Neutrophil (primary cell): ENCODE measurements at regions not wholly inside any gene's neighbourhood (a gene's known extent, or its start where the extent isn't known, plus 50 kb on each side); places are given as distances from the start of the nearest gene placed in this dataset.

ENCODE experiments used
- H3K27ac ChIP-seq: fragments of 200-600 bp; sonication (generic); 2 replicates; pipeline ENCODE4 v1.5.1; 2016; ENCODE audit warnings: mild to moderate bottlenecking, moderate library complexity
- H3K27me3 ChIP-seq: fragments of 200-600 bp; sonication (generic); 2 replicates; pipeline ENCODE4 v1.6.0; 2016; ENCODE audit warnings: mild to moderate bottlenecking
- H3K36me3 ChIP-seq: fragments of 200-600 bp; sonication (generic); 2 replicates; pipeline ENCODE4 v1.5.1; 2017
- H3K4me1 ChIP-seq, 2 experiments: fragments of 200-600 bp in 1 of 2; sonication (generic) in 1 of 2; 1 replicate in 1 of 2; 2 replicates in 1 of 2; pipeline versions ENCODE4 v1.5.1 to v1.6.1; 2013 to 2016; ENCODE audit warnings: low read depth in 1 of 2, low read length in 1 of 2, mild to moderate bottlenecking in 1 of 2, moderate library complexity in 1 of 2; ENCODE audit not compliant: control insufficient read depth in 1 of 2, insufficient read depth in 1 of 2
- H3K4me3 ChIP-seq, 2 experiments: fragments of 200-600 bp in 1 of 2; sonication (generic) in 1 of 2; 1 replicate in 1 of 2; 2 replicates in 1 of 2; pipeline ENCODE4 v1.5.1; 2013 to 2016; ENCODE audit warnings: low read depth in 1 of 2, low read length in 1 of 2, mild to moderate bottlenecking in 1 of 2, moderate library complexity in 1 of 2
- H3K9me3 ChIP-seq: fragments of 200-600 bp; sonication (generic); 2 replicates; pipeline ENCODE4 v1.5.1; 2016
- CTCF ChIP-seq: fragments of 200-600 bp; sonication (generic); IDR thresholded peaks from 2 replicates; pipeline ENCODE4 v1.5.1; 2016; ENCODE audit warnings: antibody characterized with exemption

DNA sequence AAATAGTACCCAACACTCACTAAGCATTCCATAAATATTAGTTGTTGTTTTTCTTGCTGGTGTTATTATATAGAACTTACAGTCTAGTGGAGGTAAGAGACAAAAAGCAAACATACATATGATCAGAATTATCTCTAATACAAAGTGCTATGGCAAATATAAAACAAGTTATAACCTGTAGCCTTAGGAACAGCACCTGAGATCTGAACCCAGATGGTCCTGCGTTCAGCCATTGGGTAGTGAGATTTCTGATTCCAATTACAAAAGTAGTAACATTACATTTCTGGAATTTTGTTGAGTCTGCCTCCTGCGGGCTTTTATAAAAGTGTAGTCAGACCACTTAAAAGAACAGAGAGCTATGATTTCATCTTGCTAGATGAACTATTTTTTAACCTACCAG, 242.9 kb upstream of the ZNF462 start:
- no peak for TF ChIP-seq CTCF
- H3K36me3 ChIP-seq = no peaks in the 10 kb centered on the region
- no peaks in the 10 kb centered on the region for H3K4me1 ChIP-seq
- H3K27ac ChIP-seq = no peak overlapping the region
- no peaks in the 10 kb centered on the region for H3K9me3 ChIP-seq
- no peaks in the 10 kb centered on the region for H3K27me3 ChIP-seq
- H3K4me3 ChIP-seq = no peak overlapping the region

GRCh38 chr9:106620866-106621265, 242.1 kb upstream of the ZNF462 start:
- H3K27me3 ChIP-seq = no peaks in the 10 kb centered on the region
- no peak overlapping the region for H3K27ac ChIP-seq
- no peaks in the 10 kb centered on the region for H3K36me3 ChIP-seq
- no peak for TF ChIP-seq CTCF
- no peaks in the 10 kb centered on the region for H3K4me1 ChIP-seq
- no peaks in the 10 kb centered on the region for H3K9me3 ChIP-seq
- H3K4me3 ChIP-seq = no peak overlapping the region

DNA sequence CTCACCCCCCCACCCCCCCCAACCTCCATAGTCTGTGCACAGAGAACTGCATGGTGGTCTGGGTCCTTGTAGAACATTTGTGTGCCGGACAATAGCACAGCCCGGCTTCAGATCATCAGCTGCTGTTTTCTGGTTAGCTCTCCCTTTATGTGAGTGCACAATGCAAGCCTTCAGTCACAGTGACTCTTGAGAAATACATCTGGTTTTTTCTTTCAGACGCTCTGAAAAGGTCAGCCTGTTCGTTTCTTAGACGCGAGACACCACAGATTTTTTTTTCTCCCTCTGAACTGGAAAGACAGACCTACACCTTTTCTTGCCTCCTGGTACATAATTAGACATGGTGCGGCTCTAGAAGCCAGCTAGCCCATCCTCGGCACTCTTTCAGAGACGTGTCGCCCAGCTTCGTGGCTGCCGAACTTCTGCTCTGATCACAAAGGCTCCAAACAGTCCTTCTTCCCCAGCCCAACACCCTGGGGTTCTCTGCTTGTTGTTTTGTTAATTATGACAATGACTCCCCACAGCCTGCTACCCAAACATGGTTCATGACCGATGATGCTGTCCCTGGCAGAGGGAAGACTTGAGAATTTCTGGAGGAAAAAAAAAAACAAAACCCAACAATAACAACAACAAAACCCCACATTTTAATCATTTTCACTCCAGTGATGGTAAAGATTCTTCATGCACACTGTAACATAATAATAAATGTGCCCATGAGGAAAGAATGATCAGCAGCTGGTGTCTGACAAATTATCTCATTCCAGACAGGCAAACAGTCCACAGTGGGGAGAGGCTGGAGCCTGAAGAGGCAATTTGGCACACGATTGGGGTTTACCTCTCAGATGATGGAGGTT, 241.4 kb upstream of the ZNF462 start:
- no peaks in the 10 kb centered on the region for H3K9me3 ChIP-seq
- no peak overlapping the region for H3K27ac ChIP-seq
- no peaks in the 10 kb centered on the region for H3K4me1 ChIP-seq
- H3K4me3 ChIP-seq = no peak overlapping the region
- TF ChIP-seq CTCF = no peak
- no peaks in the 10 kb centered on the region for H3K27me3 ChIP-seq
- no peaks in the 10 kb centered on the region for H3K36me3 ChIP-seq

DNA sequence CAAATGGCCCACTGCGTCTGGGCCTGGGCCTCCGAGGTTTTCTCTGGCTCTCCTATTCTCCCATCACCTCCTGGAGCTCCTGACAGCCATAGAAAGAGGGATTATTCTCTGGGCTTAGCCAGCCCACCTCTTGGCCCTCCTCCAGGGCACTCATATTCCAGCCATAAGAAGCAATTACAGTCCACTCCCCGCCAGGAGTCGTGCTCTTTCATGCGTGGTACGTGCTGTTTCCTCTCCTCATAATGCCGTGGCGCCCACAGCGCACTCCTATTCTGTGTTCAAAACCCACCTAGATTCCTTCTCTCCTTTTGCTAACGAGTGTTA, 240.8 kb upstream of the ZNF462 start:
- Histone ChIP-seq H3K4me1 (no peaks in the 10 kb centered on the region), H3K27ac (no peak overlapping the region), H3K27me3 (no peaks in the 10 kb centered on the region), H3K9me3 (no peaks in the 10 kb centered on the region), H3K36me3 (no peaks in the 10 kb centered on the region), H3K4me3 (no peak overlapping the region)
- TF ChIP-seq CTCF = no peak

DNA sequence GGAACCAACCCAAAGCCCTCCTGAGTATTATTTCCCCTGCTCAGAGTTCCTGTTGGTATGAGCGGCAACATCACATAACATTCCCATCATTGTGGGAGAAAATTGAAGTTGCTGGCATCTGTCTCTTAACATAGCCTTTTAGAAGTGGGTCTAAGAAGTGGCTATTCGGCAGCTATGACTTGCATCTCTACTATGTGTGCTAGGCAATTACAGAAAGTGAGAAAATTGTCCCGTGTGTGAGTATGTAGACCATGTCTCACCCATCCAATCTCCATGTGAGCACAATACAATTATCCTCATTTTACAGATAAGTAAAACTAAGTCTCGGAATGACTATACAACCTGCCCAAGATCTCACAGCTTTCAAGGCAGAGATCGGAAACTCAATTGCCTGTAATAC, 239.4 kb upstream of the ZNF462 start:
- no peaks in the 10 kb centered on the region for H3K27me3 ChIP-seq
- no peak overlapping the region for H3K27ac ChIP-seq
- H3K4me1 ChIP-seq = no peaks in the 10 kb centered on the region

More for the DNA sequence above, 239.4 kb upstream of the ZNF462 start:
- no peaks in the 10 kb centered on the region for H3K36me3 ChIP-seq
- H3K9me3 ChIP-seq = no peaks in the 10 kb centered on the region
- no peak for TF ChIP-seq CTCF
- no peak overlapping the region for H3K4me3 ChIP-seq
